GM13977 (cell line): ENCODE measurements at regions not wholly inside any gene's neighbourhood (a gene's known extent, or its start where the extent isn't known, plus 50 kb on each side); places are given as distances from the start of the nearest gene placed in this dataset.

ENCODE experiments used
- DNase-seq: peaks from one replicate; pipeline ENCODE4 v3.0.0; 2012; ENCODE audit warnings: low spot score
- in situ Hi-C: fragments of 300-500 bp; cut with MboI; formaldehyde crosslinking; loops from one replicate; pipeline ENCODE4 v1.12.0; 2022; ENCODE audit warnings: low sequenced_read_pairs, low pct_unique_long_range_greater_than_20kb, mixed read lengths, inconsistent platforms; ENCODE audit not compliant: unreplicated experiment
- TF ChIP-seq, protein P1 (sequence below): IDR thresholded peaks from 2 replicates; pipeline ENCODE4 v1.5.1; 2012; ENCODE audit warnings: mild to moderate bottlenecking, control low read depth; ENCODE audit not compliant: insufficient read depth; ENCODE audit errors: extremely low read depth, missing control alignments

DNA sequence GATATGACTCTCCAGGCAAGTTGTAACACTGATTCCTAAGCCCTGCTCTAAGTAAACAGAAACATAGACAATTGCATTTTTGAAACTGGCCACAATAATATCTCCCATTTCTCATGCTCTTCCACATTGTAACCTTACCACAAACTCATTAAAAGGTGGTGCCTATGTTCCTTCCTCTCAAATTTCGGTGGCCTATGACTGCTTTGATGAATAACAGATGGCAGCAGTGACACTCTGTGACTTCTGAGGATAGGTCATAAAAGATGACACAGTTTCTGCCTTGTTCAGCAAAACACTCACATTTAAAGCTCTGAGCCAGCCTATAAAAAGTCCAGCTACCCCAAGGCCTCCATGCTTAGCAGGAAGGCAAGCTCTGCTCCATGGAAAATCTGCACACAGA, 195.2 kb downstream of the EFHB start:
- in situ Hi-C loops: no loop called here
- no peak for DNase-seq
- TF ChIP-seq, protein P1, sequence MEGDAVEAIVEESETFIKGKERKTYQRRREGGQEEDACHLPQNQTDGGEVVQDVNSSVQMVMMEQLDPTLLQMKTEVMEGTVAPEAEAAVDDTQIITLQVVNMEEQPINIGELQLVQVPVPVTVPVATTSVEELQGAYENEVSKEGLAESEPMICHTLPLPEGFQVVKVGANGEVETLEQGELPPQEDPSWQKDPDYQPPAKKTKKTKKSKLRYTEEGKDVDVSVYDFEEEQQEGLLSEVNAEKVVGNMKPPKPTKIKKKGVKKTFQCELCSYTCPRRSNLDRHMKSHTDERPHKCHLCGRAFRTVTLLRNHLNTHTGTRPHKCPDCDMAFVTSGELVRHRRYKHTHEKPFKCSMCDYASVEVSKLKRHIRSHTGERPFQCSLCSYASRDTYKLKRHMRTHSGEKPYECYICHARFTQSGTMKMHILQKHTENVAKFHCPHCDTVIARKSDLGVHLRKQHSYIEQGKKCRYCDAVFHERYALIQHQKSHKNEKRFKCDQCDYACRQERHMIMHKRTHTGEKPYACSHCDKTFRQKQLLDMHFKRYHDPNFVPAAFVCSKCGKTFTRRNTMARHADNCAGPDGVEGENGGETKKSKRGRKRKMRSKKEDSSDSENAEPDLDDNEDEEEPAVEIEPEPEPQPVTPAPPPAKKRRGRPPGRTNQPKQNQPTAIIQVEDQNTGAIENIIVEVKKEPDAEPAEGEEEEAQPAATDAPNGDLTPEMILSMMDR: no peak

DNA sequence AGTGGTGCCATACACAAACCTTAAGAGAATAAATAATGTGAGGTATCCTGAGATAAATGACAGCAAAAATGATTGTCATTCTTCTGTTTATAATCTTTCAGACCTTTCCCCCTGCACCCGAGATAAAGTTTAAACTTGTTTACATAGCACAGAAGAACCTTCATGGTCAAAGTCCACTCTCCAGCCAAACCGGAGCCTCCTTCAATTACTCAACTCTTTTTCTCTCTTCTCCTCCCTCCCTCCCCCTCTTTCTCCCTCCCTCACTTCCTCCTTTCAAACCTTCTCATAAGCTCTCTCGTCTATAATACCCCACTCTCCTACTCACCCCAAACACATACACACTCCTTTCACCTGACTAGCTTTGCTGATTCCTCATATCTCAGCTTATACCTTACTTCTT, 198.9 kb downstream of the EFHB start:
- in situ Hi-C loops: no loop called here
- no peak for DNase-seq
- TF ChIP-seq, protein P1: no peak

DNA sequence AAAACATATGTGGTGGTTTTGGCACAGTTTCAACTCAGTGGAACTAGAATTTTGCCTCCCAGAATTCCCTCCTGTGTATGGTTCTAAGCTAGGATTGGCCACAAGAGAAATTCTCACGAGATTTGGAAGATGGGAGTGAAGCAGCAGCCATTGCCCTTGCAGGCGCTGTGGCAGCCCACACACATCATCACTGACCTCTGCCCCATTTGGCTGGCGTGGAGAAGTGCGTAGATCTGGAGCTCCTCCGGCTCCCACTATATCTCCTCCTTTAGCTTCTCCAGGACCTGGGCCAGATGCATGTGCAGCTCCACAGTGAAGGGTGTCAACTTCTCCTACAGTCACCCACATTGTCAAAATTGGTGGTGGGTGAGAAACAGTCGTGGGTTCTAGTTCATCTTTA, 199.6 kb downstream of the EFHB start:
- in situ Hi-C loops: no loop called here
- no peak for DNase-seq
- TF ChIP-seq, protein P1: no peak

DNA sequence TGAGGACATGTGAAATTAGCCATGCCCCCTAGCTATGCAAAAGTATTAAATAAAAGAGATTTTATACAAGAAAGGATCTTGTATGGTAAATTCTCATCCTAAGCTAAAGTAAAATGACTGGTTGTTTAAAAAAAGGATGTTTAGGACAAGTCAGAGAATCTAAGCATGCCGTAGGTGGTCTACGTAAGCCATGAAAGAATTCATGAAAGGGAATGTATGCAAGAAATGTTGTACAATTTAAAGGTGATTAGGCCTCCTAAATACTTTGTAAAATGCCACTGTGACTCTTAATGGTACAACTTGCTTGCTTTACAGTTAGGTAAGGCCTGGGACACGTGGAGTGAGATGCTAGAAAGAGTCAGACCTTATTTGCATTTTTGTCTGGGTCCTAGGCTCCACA, 209.0 kb downstream of the EFHB start:
- in situ Hi-C loops: no loop called here
- no peak for DNase-seq
- TF ChIP-seq, protein P1: no peak

DNA sequence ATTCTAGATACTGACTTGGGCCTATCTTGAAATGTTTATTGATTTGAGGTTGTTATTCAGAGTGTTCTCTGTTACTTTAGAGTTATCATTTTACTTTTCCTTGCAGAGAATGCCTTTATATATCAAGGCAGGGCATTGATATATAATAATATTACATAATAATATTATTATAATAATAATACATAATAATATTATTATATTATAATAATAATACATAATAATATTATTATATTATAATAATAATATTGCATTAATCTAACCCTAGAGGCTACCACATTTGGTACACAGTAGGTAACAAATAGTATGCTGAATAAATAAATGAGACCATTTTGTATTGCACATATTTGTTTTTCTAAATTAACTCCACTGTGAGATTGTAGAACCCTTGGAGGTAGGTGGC, 216.3 kb downstream of the EFHB start:
- in situ Hi-C loops: no loop called here
- no peak for DNase-seq
- TF ChIP-seq, protein P1: no peak

DNA sequence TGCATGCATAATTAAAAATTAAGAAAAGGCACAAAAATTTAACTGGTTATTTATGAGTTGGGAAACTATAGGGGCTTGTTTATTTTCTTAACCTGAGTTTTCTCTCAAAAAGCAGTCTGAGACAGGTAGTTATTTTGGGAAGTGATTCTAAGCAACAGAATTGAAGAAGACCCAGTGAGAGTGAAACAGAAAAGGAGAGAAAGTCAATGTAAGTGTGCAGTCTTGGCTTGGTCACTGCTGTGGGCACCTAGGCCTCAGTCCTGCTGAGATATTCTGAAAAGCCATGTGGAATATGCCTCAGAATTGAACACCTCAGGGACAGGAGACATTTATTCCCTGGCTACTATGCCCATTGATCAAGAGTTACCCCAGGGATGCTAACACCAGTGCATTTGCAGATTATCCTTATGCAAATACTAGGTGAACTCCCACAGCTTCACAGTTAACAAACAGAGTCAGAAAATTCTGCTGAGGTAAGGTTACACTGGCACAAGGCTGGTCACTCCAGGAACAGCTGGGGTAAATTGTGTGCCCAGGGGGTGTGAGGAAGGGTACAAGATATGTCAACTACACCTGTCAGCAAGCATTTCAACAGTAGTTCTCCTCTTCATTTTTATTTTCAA, 222.7 kb downstream of the EFHB start:
- TF ChIP-seq, protein P1: no peak
- no peak for DNase-seq
- in situ Hi-C loops: no loop called here
